22Rv1 (cell line): ENCODE measurements at regions not wholly inside any gene's neighbourhood (a gene's known extent, or its start where the extent isn't known, plus 50 kb on each side); places are given as distances from the start of the nearest gene placed in this dataset.
"Not testable (repeated sequence)": the region's sequence is repeated elsewhere in the genome, so short reads cannot be mapped to it uniquely, and the experiment has no call there.

ENCODE experiments used
- ZFX ChIP-seq: fragments of 450-650 bp; IDR thresholded peaks from 2 replicates; pipeline ENCODE4 v1.6.1; 2017; ENCODE audit warnings: antibody characterized with exemption, borderline replicate concordance
- TF ChIP-seq, protein P1 (sequence below): fragments of 450-650 bp; IDR thresholded peaks from 2 replicates; pipeline ENCODE4 v1.5.1; 2017; ENCODE audit warnings: mild to moderate bottlenecking

DNA sequence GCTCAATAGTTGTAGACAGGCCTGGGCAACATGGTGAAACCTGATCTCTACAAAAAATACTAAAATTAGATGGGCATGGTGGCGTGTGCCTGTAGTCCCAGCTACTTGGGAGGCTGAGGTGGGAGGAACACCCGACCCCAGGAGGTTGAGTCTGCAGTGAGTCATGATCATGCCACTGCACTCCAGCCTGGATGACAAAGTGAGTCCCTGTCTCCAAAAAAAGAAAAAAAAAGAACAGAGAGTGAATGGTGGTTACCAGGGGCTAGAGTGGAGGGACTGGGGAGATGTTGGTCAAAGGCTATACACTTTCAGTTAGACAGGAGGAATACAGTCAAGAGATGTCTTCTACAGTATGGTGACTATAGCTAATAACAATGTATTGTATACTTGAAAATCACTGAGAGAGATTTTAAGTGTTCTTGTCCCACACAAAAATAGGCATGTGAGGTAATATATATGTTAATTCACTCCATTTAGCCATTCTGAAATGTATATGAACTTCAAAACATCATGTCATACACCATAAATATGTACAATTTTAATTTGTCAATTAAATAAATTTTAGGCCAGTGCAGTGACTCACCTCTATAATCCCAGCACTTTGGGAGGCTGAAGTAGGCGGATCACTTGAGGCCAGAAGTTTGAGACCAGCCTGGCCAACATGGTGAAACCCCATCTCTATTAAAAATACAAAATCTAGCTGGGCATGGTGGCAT is 148.6 kb downstream of the CRLF3 start:
- TF ChIP-seq, protein P1, sequence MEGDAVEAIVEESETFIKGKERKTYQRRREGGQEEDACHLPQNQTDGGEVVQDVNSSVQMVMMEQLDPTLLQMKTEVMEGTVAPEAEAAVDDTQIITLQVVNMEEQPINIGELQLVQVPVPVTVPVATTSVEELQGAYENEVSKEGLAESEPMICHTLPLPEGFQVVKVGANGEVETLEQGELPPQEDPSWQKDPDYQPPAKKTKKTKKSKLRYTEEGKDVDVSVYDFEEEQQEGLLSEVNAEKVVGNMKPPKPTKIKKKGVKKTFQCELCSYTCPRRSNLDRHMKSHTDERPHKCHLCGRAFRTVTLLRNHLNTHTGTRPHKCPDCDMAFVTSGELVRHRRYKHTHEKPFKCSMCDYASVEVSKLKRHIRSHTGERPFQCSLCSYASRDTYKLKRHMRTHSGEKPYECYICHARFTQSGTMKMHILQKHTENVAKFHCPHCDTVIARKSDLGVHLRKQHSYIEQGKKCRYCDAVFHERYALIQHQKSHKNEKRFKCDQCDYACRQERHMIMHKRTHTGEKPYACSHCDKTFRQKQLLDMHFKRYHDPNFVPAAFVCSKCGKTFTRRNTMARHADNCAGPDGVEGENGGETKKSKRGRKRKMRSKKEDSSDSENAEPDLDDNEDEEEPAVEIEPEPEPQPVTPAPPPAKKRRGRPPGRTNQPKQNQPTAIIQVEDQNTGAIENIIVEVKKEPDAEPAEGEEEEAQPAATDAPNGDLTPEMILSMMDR: not testable (repeated sequence)
- not testable (repeated sequence) for TF ChIP-seq ZFX
